Right kidney (tissue), 1 donor: ENCODE measurements at regions not wholly inside any gene's neighbourhood (a gene's known extent, or its start where the extent isn't known, plus 50 kb on each side); places are given as distances from the start of the nearest gene placed in this dataset.

Source experiments
- DNase-seq: peaks from one replicate; pipeline ENCODE4 v3.0.0-alpha.2; 2016

GRCh38 chr20:7352165-7352564 lies 584.7 kb downstream of the BMP2 start:
- DNase-seq: no peak

- DNase-seq: no peak
Observed at GRCh38 chr20:7355051-7355450, 585.2 kb downstream of the HAO1 start.

GRCh38 chr20:7358670-7359069 lies 581.6 kb downstream of the HAO1 start:
- DNase-seq: no peak

DNA sequence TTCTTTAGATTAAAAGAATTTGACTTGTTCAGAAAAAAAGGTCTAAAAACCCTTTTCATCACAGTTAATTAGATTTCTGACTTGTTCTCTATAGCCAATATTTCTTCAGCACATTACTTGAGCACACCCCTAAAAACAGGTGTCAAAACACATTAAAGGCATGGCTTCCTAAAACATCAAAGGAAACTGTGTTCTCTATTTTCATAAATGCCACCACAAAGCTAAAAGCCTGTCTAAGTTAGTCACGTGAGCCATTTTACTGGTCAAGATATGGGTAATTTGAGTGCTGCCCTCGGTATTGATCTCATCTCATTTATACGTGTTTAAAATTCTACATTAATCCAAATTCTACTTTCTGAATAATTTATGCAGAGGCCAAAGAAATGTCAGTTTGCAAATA lies 580.5 kb downstream of the HAO1 start:
- no peak for DNase-seq

- DNase-seq: no peak
Observed at GRCh38 chr20:7361321-7361720, 578.9 kb downstream of the HAO1 start.

- no peak for DNase-seq
Observed at GRCh38 chr20:7361931-7362330, 578.3 kb downstream of the HAO1 start.

DNA sequence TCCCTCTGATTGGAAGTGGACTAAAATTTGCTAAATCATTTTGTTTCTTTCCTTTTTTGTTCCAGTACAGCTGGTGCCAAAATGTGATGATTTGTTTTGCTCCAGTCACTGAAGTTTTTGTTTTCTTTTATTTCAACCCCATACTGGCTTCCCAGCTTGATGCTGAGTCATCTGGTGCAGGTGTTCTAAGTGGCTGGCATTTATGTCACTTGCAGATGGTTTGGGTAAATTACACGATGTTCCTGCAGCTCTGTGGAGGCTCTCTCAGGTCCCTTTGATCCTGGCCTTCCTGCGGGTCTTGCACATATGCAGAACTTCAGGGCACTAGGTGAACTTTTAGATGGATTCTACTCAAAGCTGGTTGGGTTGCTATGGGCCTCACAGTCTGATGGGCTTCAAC lies 577.7 kb downstream of the HAO1 start:
- no peak for DNase-seq

DNA sequence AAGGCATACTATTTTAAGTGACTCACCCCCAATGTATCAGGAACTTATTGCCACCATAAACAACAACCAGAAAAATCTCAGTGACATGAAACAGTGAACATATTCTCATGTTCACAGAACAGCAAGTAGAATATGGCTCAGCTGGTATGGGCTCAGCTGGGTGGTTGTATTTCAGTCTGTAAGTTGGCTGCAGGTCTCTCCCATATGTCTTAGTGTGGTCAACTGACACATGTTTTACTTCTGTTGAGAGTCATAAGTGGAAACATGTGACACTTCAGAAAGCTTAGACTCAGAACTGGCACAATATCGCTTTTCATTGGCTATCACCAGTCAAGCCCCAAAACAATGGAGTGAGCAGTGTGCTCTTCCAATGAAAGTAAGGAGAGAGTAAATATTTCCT lies 574.1 kb downstream of the HAO1 start:
- DNase-seq: no peak

DNA sequence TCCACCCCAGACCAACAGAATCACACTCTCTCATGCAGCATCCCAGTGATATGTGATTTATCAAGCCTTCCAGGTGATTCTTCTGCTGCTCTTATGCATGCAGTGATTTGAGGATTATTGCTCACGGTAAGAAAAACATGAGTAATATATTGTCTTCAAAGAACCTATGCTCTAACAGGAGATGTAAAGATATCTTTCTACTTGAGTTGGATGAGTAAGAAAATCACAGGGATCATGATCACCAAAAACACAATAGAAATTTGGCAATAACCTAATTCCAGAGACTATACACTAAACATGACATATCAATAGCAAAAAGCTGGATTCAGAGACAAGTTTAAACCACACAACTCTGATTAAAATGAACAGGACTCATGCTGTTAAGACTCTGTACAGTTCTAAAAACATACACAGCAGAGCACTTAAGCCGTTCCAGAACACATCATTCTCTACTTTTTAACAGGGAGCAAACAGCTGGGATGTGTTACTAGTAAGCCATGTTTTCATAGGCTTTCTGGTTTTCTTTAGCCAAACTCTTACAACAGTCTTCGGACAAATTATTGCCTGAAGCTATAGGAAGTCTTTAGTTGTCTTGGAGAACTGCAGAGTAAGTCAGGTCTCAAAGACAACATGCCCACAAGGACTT lies 568.6 kb downstream of the HAO1 start:
- DNase-seq: no peak

GRCh38 chr20:7375905-7376304 lies 564.4 kb downstream of the HAO1 start:
- no peak for DNase-seq

GRCh38 chr20:7378864-7379605 lies 561.2 kb downstream of the HAO1 start:
- no peak for DNase-seq

DNA sequence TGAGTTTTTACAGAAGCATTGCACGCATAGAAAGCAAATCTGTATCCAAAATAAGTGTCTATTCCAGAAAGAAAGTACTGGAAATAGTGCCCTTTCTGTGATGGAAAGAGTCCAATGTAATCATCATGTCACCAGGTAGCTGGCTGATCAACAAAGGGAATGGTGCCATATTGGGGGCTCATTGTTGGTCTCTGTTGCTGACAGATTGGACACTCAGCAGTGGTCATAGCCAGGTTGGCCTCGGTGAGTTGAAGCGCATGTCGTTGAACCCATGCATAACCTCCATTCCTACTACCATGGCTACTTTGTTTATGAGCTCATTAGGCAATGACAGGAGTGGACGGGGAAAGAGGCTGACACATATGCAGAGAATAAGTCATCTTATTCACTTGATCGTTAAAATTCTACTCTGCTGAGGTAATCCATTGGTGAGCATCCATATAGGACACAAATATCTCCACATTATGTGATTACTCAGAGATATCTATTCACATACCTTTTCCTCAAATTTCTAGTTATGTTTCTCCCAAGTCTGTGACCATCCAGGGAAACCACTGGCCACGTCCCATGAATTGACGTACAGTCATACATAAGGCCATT lies 560.5 kb downstream of the HAO1 start:
- no peak for DNase-seq

GRCh38 chr20:7383216-7383615 lies 557.0 kb downstream of the HAO1 start:
- no peak for DNase-seq

GRCh38 chr20:7387638-7388193 lies 552.5 kb downstream of the HAO1 start:
- DNase-seq: no peak

DNA sequence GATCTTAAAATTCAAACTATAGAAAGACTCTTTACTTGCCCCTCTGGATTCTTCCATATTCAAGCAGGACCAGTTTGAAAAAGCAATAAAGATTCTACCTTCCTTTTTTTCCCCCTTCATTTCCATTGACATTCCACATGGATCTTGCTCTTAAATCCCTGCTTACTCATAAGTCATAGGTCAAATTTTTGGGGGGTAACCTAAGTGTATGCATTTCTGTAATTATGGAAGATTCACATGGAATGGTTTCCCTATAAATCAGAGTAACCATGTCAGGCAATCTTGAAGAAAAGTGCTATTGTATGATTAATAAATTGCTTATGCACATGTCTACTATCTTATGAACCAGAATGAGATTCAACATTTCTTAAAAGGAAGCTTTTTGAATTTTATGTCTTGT lies 551.0 kb downstream of the HAO1 start:
- DNase-seq: no peak

GRCh38 chr20:7392542-7393206 lies 547.6 kb downstream of the HAO1 start:
- no peak for DNase-seq

GRCh38 chr20:7399114-7399513 lies 541.1 kb downstream of the HAO1 start:
- DNase-seq: no peak

DNA sequence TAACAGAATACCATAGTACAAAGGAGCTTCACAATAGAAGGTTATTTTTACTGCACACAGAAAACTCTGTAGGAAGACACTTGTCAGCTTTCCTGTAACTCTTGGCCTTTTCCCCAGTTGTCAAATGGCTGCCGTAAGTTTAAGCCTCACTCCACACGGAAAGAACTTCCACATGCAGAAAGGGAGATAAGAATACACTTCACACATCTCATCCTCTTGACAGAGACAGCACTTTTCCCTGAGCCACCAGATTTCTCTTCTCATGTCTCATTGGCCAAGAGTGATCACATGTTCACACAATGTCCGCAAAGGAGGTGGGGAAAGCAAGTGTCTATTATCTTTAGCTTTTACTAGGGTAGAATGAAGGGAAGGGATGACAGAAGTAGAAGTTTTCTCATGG lies 540.7 kb downstream of the HAO1 start:
- DNase-seq: no peak

DNA sequence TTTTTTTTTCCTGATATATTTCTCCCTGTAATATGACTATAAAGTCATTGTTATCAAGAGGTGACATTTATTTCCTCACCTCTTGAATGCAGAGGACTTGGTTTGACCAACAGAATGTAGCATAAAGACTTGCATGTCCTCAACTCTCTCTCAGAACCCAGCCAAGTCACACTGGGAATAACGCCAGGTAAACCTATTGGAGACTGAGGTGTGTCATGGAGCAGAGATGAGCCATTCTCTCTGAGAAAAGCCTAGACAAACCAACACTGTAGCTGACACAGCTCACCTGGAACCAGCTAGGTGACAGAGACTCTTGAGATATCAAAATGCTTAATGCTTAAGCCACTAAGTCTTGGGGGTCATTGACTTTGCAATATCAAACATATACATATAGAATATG lies 533.6 kb downstream of the HAO1 start:
- DNase-seq: no peak

GRCh38 chr20:7410150-7410549 lies 530.1 kb downstream of the HAO1 start:
- DNase-seq: no peak

DNA sequence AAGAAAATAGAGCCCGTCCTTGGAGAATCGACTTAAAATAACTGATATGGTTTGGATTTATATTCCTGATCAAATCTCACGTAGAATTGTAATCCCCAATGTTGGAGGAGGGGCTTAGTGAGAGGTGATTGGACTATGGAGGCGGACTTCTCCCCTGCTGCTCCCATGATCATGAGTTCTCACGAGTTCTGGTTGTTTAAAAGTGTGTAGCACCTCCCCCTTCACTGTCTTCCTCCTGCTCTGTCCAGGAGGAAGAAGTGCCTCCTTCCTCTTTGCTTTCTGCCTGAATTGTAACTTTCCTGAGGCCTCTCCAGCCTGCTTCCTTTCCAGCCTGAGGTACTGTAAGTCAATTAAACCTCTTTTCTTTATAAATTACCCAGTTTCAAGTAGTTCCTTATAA lies 529.2 kb downstream of the HAO1 start:
- DNase-seq: no peak

GRCh38 chr20:7415427-7415826 lies 524.8 kb downstream of the HAO1 start:
- no peak for DNase-seq

GRCh38 chr20:7416382-7416781 lies 523.9 kb downstream of the HAO1 start:
- DNase-seq: no peak
